HG02973 (cell line): ENCODE measurements at regions not wholly inside any gene's neighbourhood (a gene's known extent, or its start where the extent isn't known, plus 50 kb on each side); places are given as distances from the start of the nearest gene placed in this dataset.
A peak's percentile ranks its signal among the peaks of the same experiment; 100 is the strongest.

ENCODE experiments used
- ATAC-seq: cut with Tn5 transposase; IDR thresholded peaks from one replicate; pipeline ENCODE4 v1.9.1; 2021; ENCODE audit warnings: moderate library complexity; ENCODE audit not compliant: unreplicated experiment

- ATAC-seq = no peak
Measured at GRCh38 chr6:113642001-113642713, 215.0 kb upstream of the MARCKS start.

GRCh38 chr6:113642714-113643406 is 214.3 kb upstream of the MARCKS start:
- ATAC-seq = peak; percentile 94

- no peak for ATAC-seq
Measured at GRCh38 chr6:113643407-113643770, 213.8 kb upstream of the MARCKS start.

GRCh38 chr6:113644861-113645575 is 212.1 kb upstream of the MARCKS start:
- ATAC-seq = no peak

GRCh38 chr6:113645576-113645970 is 211.6 kb upstream of the MARCKS start:
- no peak for ATAC-seq

GRCh38 chr6:113645986-113646385 is 211.2 kb upstream of the MARCKS start:
- no peak for ATAC-seq

- no peak for ATAC-seq
Measured at GRCh38 chr6:113646701-113647100, 210.4 kb upstream of the MARCKS start.

- ATAC-seq = no peak
Measured at GRCh38 chr6:113647143-113647889, 209.8 kb upstream of the MARCKS start.

GRCh38 chr6:113648698-113649097 is 208.4 kb upstream of the MARCKS start:
- no peak for ATAC-seq

- ATAC-seq = no peak
Measured at GRCh38 chr6:113649276-113649675, 207.9 kb upstream of the MARCKS start.

GRCh38 chr6:113649880-113650609 is 207.1 kb upstream of the MARCKS start:
- ATAC-seq = no peak

GRCh38 chr6:113650610-113650979 is 206.6 kb upstream of the MARCKS start:
- no peak for ATAC-seq

GRCh38 chr6:113651120-113651519 is 206.0 kb upstream of the MARCKS start:
- ATAC-seq = no peak

GRCh38 chr6:113651920-113652319 is 205.2 kb upstream of the MARCKS start:
- no peak for ATAC-seq

- ATAC-seq = no peak
Measured at GRCh38 chr6:113653275-113653674, 203.9 kb upstream of the MARCKS start.

- ATAC-seq = no peak
Measured at GRCh38 chr6:113654396-113654795, 202.7 kb upstream of the MARCKS start.

GRCh38 chr6:113655761-113656160 is 201.4 kb upstream of the MARCKS start:
- ATAC-seq = no peak

GRCh38 chr6:113659762-113660404 is 197.3 kb upstream of the MARCKS start:
- no peak for ATAC-seq

- ATAC-seq = no peak
Measured at GRCh38 chr6:113660819-113661218, 196.3 kb upstream of the MARCKS start.

GRCh38 chr6:113662093-113662665 is 195.0 kb upstream of the MARCKS start:
- ATAC-seq = no peak
